GM12878 (cell line): ENCODE measurements at regions not wholly inside any gene's neighbourhood (a gene's known extent, or its start where the extent isn't known, plus 50 kb on each side); places are given as distances from the start of the nearest gene placed in this dataset.

Experiments used
- ATAC-seq: fragments of 200-7000 bp; cut with Tn5 transposase; 3 replicates; pipeline ENCODE4 v1.9.1; 2020; ENCODE audit warnings: mild to moderate bottlenecking, moderate library complexity
- BruUV-seq: library from RNA; stranded (reverse); fragments of 400-500 nt; replicated peaks from 2 replicates; lab custom pipeline; 2021; lab: Mats Ljungman, UMichigan
- CTCF ChIA-PET: fragments of 300-600 bp; sonication (Branson Sonifier 250); formaldehyde crosslinking; extraction: SDS; loops from one replicate; lab custom pipeline; 2021; ENCODE audit warnings: inconsistent platforms; lab: Yijun Ruan, JAX
- POLR2A ChIA-PET: fragments of 350-600 bp; formaldehyde crosslinking; extraction: SDS; loops from one replicate; lab custom pipeline; 2021; ENCODE audit warnings: inconsistent platforms; lab: Charles Lee
- RAD21 ChIA-PET: fragments of 300-600 bp; sonication (Branson Sonifier 250); formaldehyde crosslinking; loops from one replicate; lab custom pipeline; 2023; ENCODE audit warnings: antibody characterized with exemption; ENCODE audit not compliant: unreplicated experiment; lab: Charles Lee
- SMC1A ChIA-PET: fragments of 300-600 bp; sonication (Branson Sonifier 250); formaldehyde crosslinking; loops from one replicate; lab custom pipeline; 2023; ENCODE audit not compliant: unreplicated experiment, uncharacterized antibody; lab: Charles Lee
- DNase-seq: peaks from one replicate; pipeline ENCODE4 v3.0.0-alpha.2; 2011; ENCODE audit warnings: low read depth, low spot score
- FAIRE-seq: peaks from 3 replicates; lab custom pipeline; 2011; peaks lifted over from hg19 to GRCh38; lab: Jason Lieb, UNC
- H2AFZ ChIP-seq: 2 replicates; pipeline ENCODE4 v1.6.0; 2011; ENCODE audit warnings: low read depth, low read length, control low read depth; ENCODE audit not compliant: control insufficient read depth
- H3K27ac ChIP-seq: 2 replicates; pipeline ENCODE4 v1.5.1; 2011; ENCODE audit warnings: control low read depth; ENCODE audit not compliant: control insufficient read depth, insufficient read depth
- H3K27me3 ChIP-seq, 2 experiments: replicated peaks in 1 of 2; 2 replicates each; pipeline versions ENCODE4 v1.6.0 to v1.6.1; 2011; ENCODE audit warnings: low read length in 1 of 2; ENCODE audit not compliant: control insufficient read depth in 2 of 2, insufficient read depth in 2 of 2
- H3K36me3 ChIP-seq, 2 experiments: 2 replicates each; pipeline ENCODE4 v1.5.1; 2011; ENCODE audit warnings: low read length in 1 of 2; ENCODE audit not compliant: control insufficient read depth in 2 of 2, insufficient read depth in 2 of 2
- H3K4me1 ChIP-seq: 2 replicates; pipeline ENCODE4 v1.6.1; 2011; ENCODE audit warnings: mild to moderate bottlenecking, low read length, moderate library complexity, mixed read lengths; ENCODE audit not compliant: control insufficient read depth, insufficient read depth
- H3K4me2 ChIP-seq: 2 replicates; pipeline ENCODE4 v1.6.0; 2011; ENCODE audit warnings: control low read depth; ENCODE audit not compliant: control insufficient read depth, insufficient read depth
- H3K4me3 ChIP-seq: fragments of 200-600 bp; sonication (generic); 2 replicates; pipeline ENCODE4 v1.5.1; 2016
- H3K79me2 ChIP-seq: 2 replicates; pipeline ENCODE4 v1.6.0; 2011; ENCODE audit warnings: low read length; ENCODE audit not compliant: control insufficient read depth, insufficient read depth
- H3K9ac ChIP-seq: 2 replicates; pipeline ENCODE4 v1.8.0; 2011; ENCODE audit warnings: low read length, control low read depth, mixed read lengths; ENCODE audit not compliant: control insufficient read depth, insufficient read depth
- H3K9me3 ChIP-seq: replicated peaks from 3 replicates; pipeline ENCODE4 v1.5.1; 2011; ENCODE audit warnings: mild to moderate bottlenecking, low read length; ENCODE audit not compliant: control insufficient read depth, insufficient read depth
- H4K20me1 ChIP-seq: 2 replicates; pipeline ENCODE4 v1.6.0; 2011; ENCODE audit not compliant: control insufficient read depth, insufficient read depth
- BCL3 ChIP-seq: IDR thresholded peaks from 2 replicates; pipeline ENCODE4 v1.6.1; 2011; ENCODE audit warnings: borderline replicate concordance, low read depth, mild to moderate bottlenecking, moderate library complexity, low read length; ENCODE audit not compliant: insufficient read depth, poor library complexity, severe bottlenecking
- CBFB ChIP-seq: IDR thresholded peaks from 2 replicates; pipeline ENCODE4 v1.6.1; 2016; ENCODE audit warnings: antibody characterized with exemption, low read depth
- CHD1 ChIP-seq: IDR thresholded peaks from 2 replicates; pipeline ENCODE4 v1.6.1; 2012; ENCODE audit warnings: low read depth, low read length, improper control_type of control experiment
- CREM ChIP-seq: IDR thresholded peaks from 2 replicates; pipeline ENCODE4 v1.6.1; 2014; ENCODE audit warnings: antibody characterized with exemption, low read depth
- FOS ChIP-seq: IDR thresholded peaks from 3 replicates; pipeline ENCODE4 v1.6.1; 2011; ENCODE audit warnings: borderline replicate concordance; ENCODE audit not compliant: insufficient read length; ENCODE audit errors: extremely low read depth
- HCFC1 ChIP-seq: fragments of 150-350 bp; IDR thresholded peaks from 2 replicates; pipeline ENCODE4 v1.6.1; 2014; ENCODE audit warnings: low read length
- HSF1 ChIP-seq: fragments of 150-350 bp; IDR thresholded peaks from 2 replicates; pipeline ENCODE4 v1.6.1; 2014; ENCODE audit warnings: mild to moderate bottlenecking, low read depth, low read length
- NRF1 ChIP-seq: conservative IDR thresholded peaks from 2 replicates; pipeline ENCODE4 v1.6.1; 2011; ENCODE audit warnings: mild to moderate bottlenecking, low read depth, low read length, improper control_type of control experiment
- SMC3 ChIP-seq: IDR thresholded peaks from 2 replicates; pipeline ENCODE4 v1.6.1; 2011; ENCODE audit warnings: low read length, improper control_type of control experiment, borderline replicate concordance
- STAT3 ChIP-seq: IDR thresholded peaks from 2 replicates; pipeline ENCODE4 v1.6.1; 2011; ENCODE audit warnings: low read depth, low read length, improper control_type of control experiment
- ZNF207 ChIP-seq: fragments of 450-650 bp; IDR thresholded peaks from 2 replicates; pipeline ENCODE4 v1.6.1; 2014; ENCODE audit warnings: antibody characterized with exemption, mild to moderate bottlenecking, borderline replicate concordance
- ZNF217 ChIP-seq: fragments of 450-650 bp; IDR thresholded peaks from 2 replicates; pipeline ENCODE4 v1.6.1; 2017; ENCODE audit warnings: antibody characterized with exemption, mild to moderate bottlenecking
- WGBS: methylation state at CpG from one replicate; pipeline ENCODE4 v1.1.6; 2016; ENCODE audit warnings: low lambda C conversion rate; ENCODE audit not compliant: insufficient replicate concordance, insufficient coverage; ENCODE audit errors: missing lambda C conversion rate; 5-methylcytosine and 5-hydroxymethylcytosine counted together
- in situ Hi-C: fragments of 300-500 bp; cut with MboI; formaldehyde crosslinking; loops from 9 replicates; pipeline ENCODE4 v1.14.3; 2018; ENCODE audit warnings: mixed read lengths
- intact Hi-C: fragments of 100-400 bp; cut with micrococcal nuclease; formaldehyde crosslinking; loops from one replicate; pipeline ENCODE4 v1.14.2; 2022; ENCODE audit not compliant: unreplicated experiment
- TF ChIP-seq, protein P1 (sequence below): fragments of 450-650 bp; conservative IDR thresholded peaks from 2 replicates; pipeline ENCODE4 v1.6.1; 2017; ENCODE audit warnings: mild to moderate bottlenecking, moderate library complexity

- TF ChIP-seq STAT3 = no peak
- no peak for TF ChIP-seq CBFB
- TF ChIP-seq HCFC1 = no peak
- no peak for TF ChIP-seq CREM
- TF ChIP-seq BCL3 = no peak
- no peak for TF ChIP-seq HSF1
- TF ChIP-seq FOS = no peak
Observed at GRCh38 chr10:94085288-94085687, 91.6 kb downstream of the PLCE1 start (continued).

DNA sequence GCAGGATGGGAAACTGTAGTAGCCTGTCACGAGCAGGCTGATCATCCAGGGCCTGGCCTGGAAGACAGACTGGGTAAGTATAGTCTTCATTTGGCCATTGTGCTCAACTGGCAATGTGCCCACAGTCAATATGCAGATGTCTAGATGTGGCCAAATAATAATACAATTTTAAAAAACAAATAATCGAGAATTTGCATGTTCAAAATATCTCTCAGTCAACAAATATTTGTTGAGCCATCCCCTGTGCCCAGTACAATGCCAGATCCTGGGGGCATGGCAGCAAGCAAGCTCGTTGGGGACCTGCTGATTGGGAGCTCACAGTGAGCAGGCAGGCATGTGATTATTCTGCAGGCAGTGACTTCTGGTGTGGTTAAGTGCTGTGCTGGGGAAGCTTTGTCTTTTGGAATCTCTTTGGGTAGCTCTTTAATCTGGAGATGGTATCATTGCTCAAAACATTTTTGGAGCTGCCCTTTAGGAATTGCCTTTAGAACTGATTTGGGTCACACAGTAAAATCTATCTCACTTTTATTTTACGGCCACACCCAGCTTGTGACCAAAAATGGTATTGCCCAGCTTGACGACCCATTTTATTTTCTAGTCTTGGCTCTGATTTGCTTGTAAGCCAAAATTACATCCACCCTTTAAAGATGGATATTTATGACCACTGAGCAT, 92.2 kb downstream of the PLCE1 start:
- no peak overlapping the region for H3K4me3 ChIP-seq
- 24% methylated on average over 5 of the region's 5 CpGs for WGBS
- POLR2A ChIA-PET = no interaction called here
- RAD21 ChIA-PET = no interaction called here
- no peak overlapping the region for H3K9ac ChIP-seq
- no peaks in the 10 kb centered on the region for H3K4me1 ChIP-seq
- in situ Hi-C loops (no loop called here), intact Hi-C loops (no loop called here)
- no peak for DNase-seq
- H3K79me2 ChIP-seq = no peaks in the 10 kb centered on the region
- no peaks in the 10 kb centered on the region for H3K36me3 ChIP-seq
- no peak for ATAC-seq
- no peak overlapping the region for H2AFZ ChIP-seq
- CTCF ChIA-PET = no interaction called here
- no peaks in the 10 kb centered on the region for H3K9me3 ChIP-seq
- no peak overlapping the region for H3K27ac ChIP-seq
- FAIRE-seq = no peak
- H4K20me1 ChIP-seq = no peaks in the 10 kb centered on the region
- H3K4me2 ChIP-seq = no peak overlapping the region
- peaks cover 0 to 2% of the 10 kb centered on the region in 2 experiments; a peak in 3 of 4 replicates for H3K27me3 ChIP-seq
- SMC1A ChIA-PET = interaction anchor here (1.1 kb wide), 1 partner anchor 10 kb away, joined by 3 read pairs; no protein-coding TSS in a partner anchor
- BruUV-seq = no TSS peak
- TF ChIP-seq ZNF207 (no peak), NRF1 (no peak), SMC3 (no peak), CHD1 (no peak), ZNF217 (no peak), BCL3 (no peak)
- TF ChIP-seq, protein P1, sequence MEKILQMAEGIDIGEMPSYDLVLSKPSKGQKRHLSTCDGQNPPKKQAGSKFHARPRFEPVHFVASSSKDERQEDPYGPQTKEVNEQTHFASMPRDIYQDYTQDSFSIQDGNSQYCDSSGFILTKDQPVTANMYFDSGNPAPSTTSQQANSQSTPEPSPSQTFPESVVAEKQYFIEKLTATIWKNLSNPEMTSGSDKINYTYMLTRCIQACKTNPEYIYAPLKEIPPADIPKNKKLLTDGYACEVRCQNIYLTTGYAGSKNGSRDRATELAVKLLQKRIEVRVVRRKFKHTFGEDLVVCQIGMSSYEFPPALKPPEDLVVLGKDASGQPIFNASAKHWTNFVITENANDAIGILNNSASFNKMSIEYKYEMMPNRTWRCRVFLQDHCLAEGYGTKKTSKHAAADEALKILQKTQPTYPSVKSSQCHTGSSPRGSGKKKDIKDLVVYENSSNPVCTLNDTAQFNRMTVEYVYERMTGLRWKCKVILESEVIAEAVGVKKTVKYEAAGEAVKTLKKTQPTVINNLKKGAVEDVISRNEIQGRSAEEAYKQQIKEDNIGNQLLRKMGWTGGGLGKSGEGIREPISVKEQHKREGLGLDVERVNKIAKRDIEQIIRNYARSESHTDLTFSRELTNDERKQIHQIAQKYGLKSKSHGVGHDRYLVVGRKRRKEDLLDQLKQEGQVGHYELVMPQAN = no peak
